H9 (cell line): ENCODE measurements at regions not wholly inside any gene's neighbourhood (a gene's known extent, or its start where the extent isn't known, plus 50 kb on each side); places are given as distances from the start of the nearest gene placed in this dataset.

Source experiments
- DNase-seq: peaks from one replicate; pipeline ENCODE4 v3.0.0-alpha.2; 2017
- H2AFZ ChIP-seq: one replicate; pipeline ENCODE4 v1.6.1; 2013; ENCODE audit warnings: mild to moderate bottlenecking, low read length, control low read depth, moderate library complexity
- H2AK5ac ChIP-seq: 2 replicates; pipeline ENCODE4 v1.6.1; 2013; ENCODE audit warnings: low read length, control low read depth, mixed read lengths; ENCODE audit not compliant: insufficient read length
- H2BK120ac ChIP-seq: one replicate; pipeline ENCODE4 v1.6.1; 2013; ENCODE audit warnings: low read depth, mild to moderate bottlenecking, low read length, control low read depth, inconsistent platforms; ENCODE audit not compliant: poor library complexity, severe bottlenecking
- H2BK12ac ChIP-seq: 2 replicates; pipeline ENCODE4 v1.6.1; 2013; ENCODE audit warnings: low read length, control low read depth, mixed read lengths, low read depth; ENCODE audit not compliant: insufficient read length
- H2BK15ac ChIP-seq: 2 replicates; pipeline ENCODE4 v1.6.1; 2013; ENCODE audit warnings: low read depth, low read length, control low read depth
- H2BK20ac ChIP-seq: one replicate; pipeline ENCODE4 v1.6.1; 2013; ENCODE audit warnings: low read depth, mild to moderate bottlenecking, low read length, control low read depth, inconsistent platforms; ENCODE audit not compliant: poor library complexity, severe bottlenecking
- H2BK5ac ChIP-seq: 2 replicates; pipeline ENCODE4 v1.6.1; 2013; ENCODE audit warnings: low read length, control low read depth, mixed read lengths; ENCODE audit not compliant: insufficient read length
- H3K14ac ChIP-seq: 2 replicates; pipeline ENCODE4 v1.6.1; 2013; ENCODE audit warnings: low read length, control low read depth; ENCODE audit not compliant: insufficient read depth
- H3K18ac ChIP-seq: 2 replicates; pipeline ENCODE4 v1.6.1; 2013; ENCODE audit warnings: low read depth, mild to moderate bottlenecking, mixed read lengths, low read length, control low read depth; ENCODE audit not compliant: insufficient read length
- H3K23ac ChIP-seq: 2 replicates; pipeline ENCODE4 v1.6.1; 2013; ENCODE audit warnings: low read length, control low read depth, mixed read lengths, low read depth; ENCODE audit not compliant: insufficient read length
- H3K23me2 ChIP-seq: 2 replicates; pipeline ENCODE4 v1.6.1; 2013; ENCODE audit warnings: low read depth, mild to moderate bottlenecking, mixed read lengths, low read length, control low read depth; ENCODE audit not compliant: insufficient read length, poor library complexity, severe bottlenecking
- H3K27ac ChIP-seq: 2 replicates; pipeline ENCODE4 v1.5.1; 2013; ENCODE audit warnings: low read length, control low read depth, mixed read lengths, low read depth; ENCODE audit not compliant: insufficient read length
- H3K27me3 ChIP-seq: 2 replicates; pipeline ENCODE4 v1.6.1; 2013; ENCODE audit warnings: low read length, control low read depth, inconsistent platforms; ENCODE audit not compliant: insufficient read depth
- H3K4ac ChIP-seq: 2 replicates; pipeline ENCODE4 v1.6.1; 2013; ENCODE audit warnings: low read depth, mild to moderate bottlenecking, control low read depth, inconsistent platforms, low read length, moderate library complexity
- H3K4me1 ChIP-seq: 2 replicates; pipeline ENCODE4 v1.6.1; 2013; ENCODE audit warnings: low read length, control low read depth, inconsistent platforms; ENCODE audit not compliant: insufficient read depth
- H3K4me2 ChIP-seq: 2 replicates; pipeline ENCODE4 v1.6.1; 2013; ENCODE audit warnings: low read length, control low read depth, mixed read lengths; ENCODE audit not compliant: insufficient read length, insufficient read depth
- H3K56ac ChIP-seq: 2 replicates; pipeline ENCODE4 v1.6.1; 2013; ENCODE audit warnings: low read depth, mild to moderate bottlenecking, mixed read lengths, low read length, control low read depth; ENCODE audit not compliant: insufficient read length
- H3K79me1 ChIP-seq: 2 replicates; pipeline ENCODE4 v1.6.1; 2013; ENCODE audit warnings: low read depth, mild to moderate bottlenecking, moderate library complexity, low read length, control low read depth, inconsistent platforms; ENCODE audit not compliant: insufficient read depth, poor library complexity, severe bottlenecking
- H3K79me2 ChIP-seq: 2 replicates; pipeline ENCODE4 v1.6.1; 2013; ENCODE audit warnings: low read length, control low read depth, inconsistent platforms; ENCODE audit not compliant: insufficient read depth
- H3K9ac ChIP-seq: 2 replicates; pipeline ENCODE4 v1.6.1; 2013; ENCODE audit warnings: low read length, control low read depth, mixed read lengths; ENCODE audit not compliant: insufficient read length; ENCODE audit errors: extremely low read depth
- H3K9me3 ChIP-seq: one replicate; pipeline ENCODE4 v1.6.1; 2013; ENCODE audit warnings: low read depth, low read length, inconsistent platforms; ENCODE audit not compliant: control insufficient read depth
- H3T11ph ChIP-seq: one replicate; pipeline ENCODE4 v1.6.1; 2013; ENCODE audit warnings: mild to moderate bottlenecking, low read length, control low read depth, inconsistent platforms
- H4K20me1 ChIP-seq: one replicate; pipeline ENCODE4 v1.6.1; 2013; ENCODE audit not compliant: control insufficient read depth, insufficient read length, insufficient read depth
- H4K5ac ChIP-seq: 2 replicates; pipeline ENCODE4 v1.6.1; 2013; ENCODE audit warnings: low read depth, mild to moderate bottlenecking, mixed read lengths, low read length, control low read depth; ENCODE audit not compliant: insufficient read length
- H4K8ac ChIP-seq: replicated peaks from 2 replicates; pipeline ENCODE4 v1.6.1; 2013; ENCODE audit warnings: low read length, control low read depth, mixed read lengths, low read depth; ENCODE audit not compliant: insufficient read length
- H4K91ac ChIP-seq: 2 replicates; pipeline ENCODE4 v1.6.1; 2013; ENCODE audit warnings: low read depth, mild to moderate bottlenecking, moderate library complexity, mixed read lengths, low read length, control low read depth; ENCODE audit not compliant: insufficient read length
- H3K27ac Mint-ChIP-seq, 3 experiments: 2 replicates in 2 of 3; 3 replicates in 1 of 3; pipeline ENCODE4 v1.8.0; 2020 to 2021; ENCODE audit warnings: mixed read lengths in 3 of 3, mild to moderate bottlenecking in 1 of 3, moderate library complexity in 1 of 3
- H3K27me3 Mint-ChIP-seq: 2 replicates; pipeline ENCODE4 v1.8.0; 2021; ENCODE audit warnings: low read depth, mild to moderate bottlenecking, moderate library complexity, mixed read lengths
- H3K36me3 Mint-ChIP-seq, 3 experiments: 2 replicates in 2 of 3; 3 replicates in 1 of 3; pipeline ENCODE4 v1.8.0; 2020 to 2021; ENCODE audit warnings: low read depth in 3 of 3, mixed read lengths in 3 of 3; ENCODE audit not compliant: insufficient read depth in 1 of 3
- H3K4me1 Mint-ChIP-seq, 2 experiments: 2 replicates each; pipeline ENCODE4 v1.8.0; 2020; ENCODE audit warnings: mixed read lengths in 2 of 2
- H3K4me3 Mint-ChIP-seq, 2 experiments: 2 replicates in 1 of 2; 3 replicates in 1 of 2; pipeline ENCODE4 v1.8.0; 2020 to 2021; ENCODE audit warnings: mild to moderate bottlenecking in 2 of 2, mixed read lengths in 2 of 2, moderate library complexity in 1 of 2
- H3K9me3 Mint-ChIP-seq, 2 experiments: 2 replicates in 1 of 2; 3 replicates in 1 of 2; pipeline ENCODE4 v1.8.0; 2020; ENCODE audit warnings: mild to moderate bottlenecking in 2 of 2, mixed read lengths in 2 of 2, moderate library complexity in 1 of 2
- WGBS: extraction: QIAGEN DNeasy Blood & Tissue Kit; methylation state at CpG from one replicate; pipeline ENCODE4 v1.1.7; 2013; ENCODE audit warnings: missing lambda C conversion rate, low lambda C conversion rate, mixed read lengths; ENCODE audit not compliant: insufficient read length; ENCODE audit errors: extremely low coverage; 5-methylcytosine and 5-hydroxymethylcytosine counted together
- TF ChIP-seq, protein P1 (sequence below): fragments of 200-600 bp; sonication (generic); conservative IDR thresholded peaks from 3 replicates; pipeline ENCODE4 v1.8.0; 2021; ENCODE audit warnings: antibody characterized with exemption, mild to moderate bottlenecking

DNA sequence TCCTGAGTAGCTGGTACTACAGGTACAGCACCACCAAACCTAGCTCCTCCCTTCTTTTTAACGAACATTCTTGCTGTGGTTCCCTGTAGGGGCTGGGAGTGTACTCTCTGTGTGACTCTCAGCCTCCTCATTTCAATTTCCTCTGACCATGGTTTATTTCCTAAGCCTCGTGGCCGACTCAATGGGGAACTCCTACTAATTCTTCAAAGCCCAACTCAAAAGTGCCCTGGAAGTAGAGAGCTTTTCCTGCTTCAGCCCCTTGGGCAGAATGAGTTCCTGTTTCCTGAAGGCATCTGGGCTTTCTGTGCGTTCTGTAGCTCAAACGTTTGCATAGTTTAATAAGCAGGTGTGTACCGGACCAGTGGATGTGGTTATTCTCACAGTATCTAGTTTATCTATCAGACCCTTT, 70.9 kb upstream of the ACOT11 start:
- Histone ChIP-seq H3K14ac (no peak overlapping the region), H2AK5ac (no peak overlapping the region), H3K9me3 (no peaks in the 10 kb centered on the region), H2BK20ac (no peak overlapping the region), H4K5ac (no peak overlapping the region), H3K4ac (no peak overlapping the region), H3K27me3 (peaks cover 3% of the 10 kb centered on the region; the same call in 1 of the 2 replicates), H2BK5ac (no peak overlapping the region), H4K20me1 (no peaks in the 10 kb centered on the region), H3K27ac (no peak overlapping the region), H3K23ac (no peak overlapping the region), H2AFZ (no peak overlapping the region), H3K79me2 (no peaks in the 10 kb centered on the region), H3K9ac (no peak overlapping the region), H2BK120ac (no peak overlapping the region), H3K18ac (no peak overlapping the region), H2BK15ac (no peak overlapping the region), H3K23me2 (peaks cover 12% of the 10 kb centered on the region), H2BK12ac (no peak overlapping the region), H3T11ph (no peak overlapping the region), H3K4me2 (no peak overlapping the region), H4K91ac (no peak overlapping the region), H4K8ac (no peak overlapping the region), H3K56ac (no peak overlapping the region), H3K79me1 (no peaks in the 10 kb centered on the region), H3K4me1 (peaks cover 19% of the 10 kb centered on the region)
- H3K27me3 Mint-ChIP-seq: peaks cover 51% of the 10 kb centered on the region
- H3K4me1 Mint-ChIP-seq: peaks cover 61 to 75% of the 10 kb centered on the region in 2 experiments
- H3K27ac Mint-ChIP-seq: peak overlapping the region in 2 of 3 experiments; percentile 30 to 85; a peak in 1 of 7 replicates
- DNase-seq: no peak
- TF ChIP-seq, protein P1, sequence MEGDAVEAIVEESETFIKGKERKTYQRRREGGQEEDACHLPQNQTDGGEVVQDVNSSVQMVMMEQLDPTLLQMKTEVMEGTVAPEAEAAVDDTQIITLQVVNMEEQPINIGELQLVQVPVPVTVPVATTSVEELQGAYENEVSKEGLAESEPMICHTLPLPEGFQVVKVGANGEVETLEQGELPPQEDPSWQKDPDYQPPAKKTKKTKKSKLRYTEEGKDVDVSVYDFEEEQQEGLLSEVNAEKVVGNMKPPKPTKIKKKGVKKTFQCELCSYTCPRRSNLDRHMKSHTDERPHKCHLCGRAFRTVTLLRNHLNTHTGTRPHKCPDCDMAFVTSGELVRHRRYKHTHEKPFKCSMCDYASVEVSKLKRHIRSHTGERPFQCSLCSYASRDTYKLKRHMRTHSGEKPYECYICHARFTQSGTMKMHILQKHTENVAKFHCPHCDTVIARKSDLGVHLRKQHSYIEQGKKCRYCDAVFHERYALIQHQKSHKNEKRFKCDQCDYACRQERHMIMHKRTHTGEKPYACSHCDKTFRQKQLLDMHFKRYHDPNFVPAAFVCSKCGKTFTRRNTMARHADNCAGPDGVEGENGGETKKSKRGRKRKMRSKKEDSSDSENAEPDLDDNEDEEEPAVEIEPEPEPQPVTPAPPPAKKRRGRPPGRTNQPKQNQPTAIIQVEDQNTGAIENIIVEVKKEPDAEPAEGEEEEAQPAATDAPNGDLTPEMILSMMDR: no peak
- H3K9me3 Mint-ChIP-seq: no peaks in the 10 kb centered on the region; a peak in 1 of 5 replicates
- H3K36me3 Mint-ChIP-seq: no peaks in the 10 kb centered on the region
- no CpG with 5 or more reads among the region's 6 CpGs for WGBS
- H3K4me3 Mint-ChIP-seq: 0 out of 5 replicates have a peak overlapping the region, but pooled peaks of 1 of the 2 experiments have one; percentile 30
